A673 (cell line): ENCODE measurements at regions not wholly inside any gene's neighbourhood (a gene's known extent, or its start where the extent isn't known, plus 50 kb on each side); places are given as distances from the start of the nearest gene placed in this dataset.

ENCODE experiments used
- BruUV-seq: library from RNA; stranded (reverse); fragments of 400-500 nt; replicated peaks from 2 replicates; lab custom pipeline; 2021; lab: Mats Ljungman, UMichigan
- CTCF ChIA-PET: fragments of 300-600 bp; sonication (Branson Sonifier 250); formaldehyde crosslinking; loops from one replicate; lab custom pipeline; 2022; ENCODE audit warnings: antibody characterized with exemption; lab: Charles Lee
- POLR2A ChIA-PET: fragments of 300-600 bp; sonication (Branson Sonifier 250); formaldehyde crosslinking; loops from one replicate; lab custom pipeline; 2022; ENCODE audit warnings: antibody characterized with exemption; ENCODE audit not compliant: low non-redundant PET; lab: Charles Lee
- DNase-seq: peaks from one replicate; pipeline ENCODE4 v3.0.0-alpha.2; 2015; ENCODE audit warnings: low spot score
- H3K27ac ChIP-seq: fragments of 200-600 bp; sonication (generic); 2 replicates; pipeline ENCODE4 v1.5.1; 2016; ENCODE audit warnings: mixed run types, low read depth, mild to moderate bottlenecking, mixed read lengths, antibody characterized with exemption, low read length; ENCODE audit not compliant: poor library complexity, severe bottlenecking
- H3K27me3 ChIP-seq: fragments of 200-600 bp; sonication (generic); replicated peaks from 2 replicates; pipeline ENCODE4 v1.6.1; 2017; ENCODE audit warnings: mixed run types, low read depth, mild to moderate bottlenecking, mixed read lengths, antibody characterized with exemption, low read length; ENCODE audit not compliant: insufficient read depth, poor library complexity
- H3K36me3 ChIP-seq: fragments of 200-600 bp; sonication (generic); 2 replicates; pipeline ENCODE4 v1.6.1; 2016; ENCODE audit warnings: mixed run types, mild to moderate bottlenecking, mixed read lengths, antibody characterized with exemption, low read length; ENCODE audit not compliant: insufficient read depth, poor library complexity, severe bottlenecking
- H3K4me1 ChIP-seq: fragments of 200-600 bp; sonication (generic); 2 replicates; pipeline ENCODE4 v1.6.1; 2017; ENCODE audit warnings: mixed run types, mild to moderate bottlenecking, mixed read lengths, antibody characterized with exemption, low read length; ENCODE audit not compliant: insufficient read depth, poor library complexity, severe bottlenecking
- H3K4me3 ChIP-seq: fragments of 200-600 bp; sonication (generic); 2 replicates; pipeline ENCODE4 v1.5.1; 2016; ENCODE audit warnings: low read depth, mixed run types, mild to moderate bottlenecking, mixed read lengths, low read length; ENCODE audit not compliant: poor library complexity, severe bottlenecking
- H3K9me3 ChIP-seq: fragments of 200-600 bp; sonication (generic); 2 replicates; pipeline ENCODE4 v1.6.1; 2016; ENCODE audit warnings: mixed run types, low read depth, mild to moderate bottlenecking, mixed read lengths, antibody characterized with exemption, low read length; ENCODE audit not compliant: poor library complexity, severe bottlenecking
- EZH2 ChIP-seq: fragments of 200-600 bp; sonication (generic); IDR thresholded peaks from 2 replicates; pipeline ENCODE4 v1.6.1; 2017; ENCODE audit warnings: borderline replicate concordance, low read depth, mild to moderate bottlenecking, mixed read lengths, antibody characterized with exemption, low read length; ENCODE audit not compliant: poor library complexity, severe bottlenecking
- intact Hi-C: fragments of 100-400 bp; cut with micrococcal nuclease; formaldehyde crosslinking; loops from one replicate; pipeline ENCODE4 v1.10.0; 2022; ENCODE audit not compliant: unreplicated experiment
- TF ChIP-seq, protein P1 (sequence below): fragments of 300-800, 200-600 bp; sonication (generic); conservative IDR thresholded peaks from 2 replicates; pipeline ENCODE4 v1.5.1; 2017; ENCODE audit warnings: low read depth, mild to moderate bottlenecking, antibody characterized with exemption, low read length, moderate library complexity, mixed read lengths

DNA sequence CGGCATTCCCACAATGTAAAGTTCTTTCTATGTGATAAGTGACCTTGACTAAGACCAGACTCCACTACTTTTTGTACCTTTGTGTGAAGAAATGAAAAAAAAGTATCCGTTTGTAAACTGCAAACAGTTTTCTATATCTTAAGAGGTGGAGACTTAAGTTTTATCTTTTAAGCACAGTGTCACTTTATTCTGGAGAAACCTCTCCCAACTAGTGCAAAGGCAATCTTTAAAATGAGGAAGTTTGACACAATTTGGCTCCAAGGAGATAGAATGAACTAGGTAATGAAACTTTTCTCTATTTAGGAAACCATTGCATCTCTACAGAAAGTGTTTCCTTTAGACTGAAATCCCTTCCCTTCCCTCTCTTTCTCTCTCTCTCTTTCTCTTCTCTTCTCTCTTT, 122.9 kb downstream of the SAMD9 start:
- no peak for TF ChIP-seq EZH2
- TF ChIP-seq, protein P1, sequence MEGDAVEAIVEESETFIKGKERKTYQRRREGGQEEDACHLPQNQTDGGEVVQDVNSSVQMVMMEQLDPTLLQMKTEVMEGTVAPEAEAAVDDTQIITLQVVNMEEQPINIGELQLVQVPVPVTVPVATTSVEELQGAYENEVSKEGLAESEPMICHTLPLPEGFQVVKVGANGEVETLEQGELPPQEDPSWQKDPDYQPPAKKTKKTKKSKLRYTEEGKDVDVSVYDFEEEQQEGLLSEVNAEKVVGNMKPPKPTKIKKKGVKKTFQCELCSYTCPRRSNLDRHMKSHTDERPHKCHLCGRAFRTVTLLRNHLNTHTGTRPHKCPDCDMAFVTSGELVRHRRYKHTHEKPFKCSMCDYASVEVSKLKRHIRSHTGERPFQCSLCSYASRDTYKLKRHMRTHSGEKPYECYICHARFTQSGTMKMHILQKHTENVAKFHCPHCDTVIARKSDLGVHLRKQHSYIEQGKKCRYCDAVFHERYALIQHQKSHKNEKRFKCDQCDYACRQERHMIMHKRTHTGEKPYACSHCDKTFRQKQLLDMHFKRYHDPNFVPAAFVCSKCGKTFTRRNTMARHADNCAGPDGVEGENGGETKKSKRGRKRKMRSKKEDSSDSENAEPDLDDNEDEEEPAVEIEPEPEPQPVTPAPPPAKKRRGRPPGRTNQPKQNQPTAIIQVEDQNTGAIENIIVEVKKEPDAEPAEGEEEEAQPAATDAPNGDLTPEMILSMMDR = no peak
- no peaks in the 10 kb centered on the region for H3K4me1 ChIP-seq
- CTCF ChIA-PET = no interaction called here
- BruUV-seq = no TSS peak
- peaks cover 28% of the 10 kb centered on the region for H3K27me3 ChIP-seq
- H3K4me3 ChIP-seq = no peak overlapping the region
- intact Hi-C loops = no loop called here
- no peak overlapping the region for H3K27ac ChIP-seq
- POLR2A ChIA-PET = no interaction called here
- no peaks in the 10 kb centered on the region for H3K36me3 ChIP-seq
- no peaks in the 10 kb centered on the region for H3K9me3 ChIP-seq
- DNase-seq = no peak

DNA sequence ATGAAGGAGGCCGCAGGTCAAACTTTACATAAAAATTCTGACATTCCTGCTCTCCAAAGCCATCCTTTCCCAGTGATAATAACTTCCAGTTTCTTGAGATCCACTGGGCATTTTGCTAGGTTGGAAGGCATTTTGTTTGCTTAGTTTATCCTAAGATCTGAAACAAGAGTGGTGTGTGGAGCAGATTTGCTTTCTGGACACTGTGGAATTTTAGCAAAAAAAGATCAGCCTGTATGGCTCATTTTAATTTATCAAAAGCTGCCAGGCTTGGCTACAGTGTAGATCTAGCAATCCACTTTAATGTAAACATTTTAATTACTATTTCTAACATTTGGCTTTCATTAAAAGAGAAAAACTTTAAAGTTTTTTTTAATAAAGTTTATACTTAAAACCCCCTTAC, 124.8 kb downstream of the SAMD9 start:
- POLR2A ChIA-PET = no interaction called here
- TF ChIP-seq EZH2 = no peak
- TF ChIP-seq, protein P1 = no peak
- H3K36me3 ChIP-seq = no peaks in the 10 kb centered on the region
- intact Hi-C loops = no loop called here
- peaks cover 8% of the 10 kb centered on the region for H3K27me3 ChIP-seq
- no TSS peak for BruUV-seq
- H3K9me3 ChIP-seq = no peaks in the 10 kb centered on the region
- DNase-seq = no peak
- CTCF ChIA-PET = no interaction called here
- no peak overlapping the region for H3K4me3 ChIP-seq
- no peaks in the 10 kb centered on the region for H3K4me1 ChIP-seq
- no peak overlapping the region for H3K27ac ChIP-seq

DNA sequence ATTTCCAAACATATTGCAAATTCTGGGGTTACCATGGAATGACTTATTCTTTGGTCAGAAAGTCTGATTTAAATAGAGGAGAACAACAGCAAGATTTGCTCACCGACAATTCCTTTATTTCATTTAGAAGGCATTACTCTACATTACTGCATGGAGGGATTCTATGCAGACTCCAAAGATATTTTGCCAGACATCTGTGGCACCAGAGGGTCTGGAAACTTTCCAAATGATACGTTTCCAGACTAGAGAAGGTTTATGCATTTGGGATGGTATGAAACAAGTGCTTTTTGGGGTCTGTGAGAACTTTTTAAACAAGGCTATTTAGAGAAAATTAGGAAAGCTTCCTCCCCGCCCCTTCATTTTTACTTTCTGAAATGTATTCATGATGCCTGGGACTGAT, 125.3 kb downstream of the SAMD9 start:
- Histone ChIP-seq H3K36me3 (no peaks in the 10 kb centered on the region), H3K4me1 (no peaks in the 10 kb centered on the region), H3K4me3 (no peak overlapping the region), H3K27ac (no peak overlapping the region), H3K9me3 (no peaks in the 10 kb centered on the region), H3K27me3 (peaks cover 5% of the 10 kb centered on the region)
- no TSS peak for BruUV-seq
- POLR2A ChIA-PET = no interaction called here
- TF ChIP-seq EZH2 = no peak
- TF ChIP-seq, protein P1 = no peak
- DNase-seq = no peak
- CTCF ChIA-PET = no interaction called here
- intact Hi-C loops = no loop called here
